PC-9 (cell line): ENCODE measurements at regions not wholly inside any gene's neighbourhood (a gene's known extent, or its start where the extent isn't known, plus 50 kb on each side); places are given as distances from the start of the nearest gene placed in this dataset.

Experiments used
- BruUV-seq: library from RNA; stranded (reverse); fragments of 400-500 nt; replicated peaks from 2 replicates; lab custom pipeline; 2021; lab: Mats Ljungman, UMichigan
- CTCF ChIA-PET: fragments of 300-600 bp; sonication (Branson Sonifier 250); formaldehyde crosslinking; loops from one replicate; lab custom pipeline; 2022; ENCODE audit warnings: antibody characterized with exemption; lab: Charles Lee
- POLR2A ChIA-PET: fragments of 300-600 bp; sonication (Branson Sonifier 250); formaldehyde crosslinking; loops from one replicate; lab custom pipeline; 2022; ENCODE audit warnings: antibody characterized with exemption; ENCODE audit not compliant: unreplicated experiment; lab: Charles Lee
- DNase-seq, 2 experiments: peaks; one replicate each; pipeline versions ENCODE4 v3.0.0 to v3.0.0-alpha.2; 2015 to 2022; ENCODE audit warnings: mixed read lengths in 1 of 2
- H2AFZ ChIP-seq: fragments of 200-600 bp; sonication (generic); 2 replicates; pipeline ENCODE4 v1.8.1; 2017; ENCODE audit warnings: antibody characterized with exemption
- H3F3A ChIP-seq: fragments of 200-600 bp; sonication (generic); 2 replicates; pipeline ENCODE4 v1.8.1; 2017; ENCODE audit warnings: antibody characterized with exemption, mild to moderate bottlenecking, low read depth; ENCODE audit not compliant: insufficient read depth
- H3K27ac ChIP-seq: fragments of 200-600 bp; sonication (generic); 2 replicates; pipeline ENCODE4 v1.6.1; 2016; ENCODE audit warnings: mixed run types
- H3K27me3 ChIP-seq: fragments of 200-600 bp; sonication (generic); 2 replicates; pipeline ENCODE4 v1.6.1; 2016; ENCODE audit warnings: low read depth, mixed run types; ENCODE audit not compliant: insufficient read depth
- H3K36me3 ChIP-seq: fragments of 200-600 bp; sonication (generic); 2 replicates; pipeline ENCODE4 v1.6.1; 2016; ENCODE audit warnings: low read depth, mixed run types
- H3K4me1 ChIP-seq: fragments of 200-600 bp; sonication (generic); replicated peaks from 2 replicates; pipeline ENCODE4 v1.6.1; 2016; ENCODE audit warnings: mixed run types; ENCODE audit not compliant: insufficient read depth
- H3K4me2 ChIP-seq: fragments of 200-600 bp; sonication (generic); 2 replicates; pipeline ENCODE4 v1.6.1; 2017; ENCODE audit warnings: mixed run types
- H3K4me3 ChIP-seq: fragments of 200-600 bp; sonication (generic); 2 replicates; pipeline ENCODE4 v1.6.1; 2016; ENCODE audit warnings: mixed run types
- H3K79me2 ChIP-seq: fragments of 200-600 bp; sonication (generic); 2 replicates; pipeline ENCODE4 v1.6.1; 2017; ENCODE audit warnings: low read depth, mixed run types
- H3K9me2 ChIP-seq: fragments of 200-600 bp; sonication (generic); 2 replicates; pipeline ENCODE4 v1.8.1; 2017; ENCODE audit warnings: mild to moderate bottlenecking; ENCODE audit not compliant: insufficient read depth
- H3K9me3 ChIP-seq: fragments of 200-600 bp; sonication (generic); 2 replicates; pipeline ENCODE4 v1.8.1; 2016; ENCODE audit warnings: low read depth; ENCODE audit not compliant: insufficient read depth
- H4K20me1 ChIP-seq: fragments of 200-600 bp; sonication (generic); 2 replicates; pipeline ENCODE4 v1.8.1; 2017; ENCODE audit not compliant: insufficient read depth
- EZH2 ChIP-seq: fragments of 200-600 bp; sonication (generic); IDR thresholded peaks from 2 replicates; pipeline ENCODE4 v1.8.0; 2017; ENCODE audit warnings: antibody characterized with exemption, low read depth
- intact Hi-C: fragments of 100-400 bp; cut with micrococcal nuclease; formaldehyde crosslinking; loops from one replicate; pipeline ENCODE4 v1.10.0; 2022; ENCODE audit not compliant: unreplicated experiment
- TF ChIP-seq, protein P1 (sequence below): fragments of 200-600 bp; sonication (generic); conservative IDR thresholded peaks from 2 replicates; pipeline ENCODE4 v1.6.1; 2017; ENCODE audit warnings: mixed run types, antibody characterized with exemption, mild to moderate bottlenecking, moderate library complexity

GRCh38 chr10:62529396-62529795, 155.2 kb downstream of the ZNF365 start:
- ChIA-PET CTCF (no interaction called here), POLR2A (no interaction called here)
- Histone ChIP-seq H3F3A (no peaks in the 10 kb centered on the region), H4K20me1 (no peaks in the 10 kb centered on the region), H3K4me1 (no peaks in the 10 kb centered on the region), H3K4me3 (no peak overlapping the region), H3K4me2 (no peak overlapping the region), H2AFZ (no peak overlapping the region), H3K9me3 (no peaks in the 10 kb centered on the region), H3K27ac (no peak overlapping the region), H3K9me2 (no peaks in the 10 kb centered on the region), H3K27me3 (no peaks in the 10 kb centered on the region), H3K79me2 (no peaks in the 10 kb centered on the region), H3K36me3 (no peaks in the 10 kb centered on the region)
- BruUV-seq, result no TSS peak
- intact Hi-C loops, result no loop called here
- DNase-seq, result no peak
- no peak for TF ChIP-seq EZH2
- TF ChIP-seq, protein P1, sequence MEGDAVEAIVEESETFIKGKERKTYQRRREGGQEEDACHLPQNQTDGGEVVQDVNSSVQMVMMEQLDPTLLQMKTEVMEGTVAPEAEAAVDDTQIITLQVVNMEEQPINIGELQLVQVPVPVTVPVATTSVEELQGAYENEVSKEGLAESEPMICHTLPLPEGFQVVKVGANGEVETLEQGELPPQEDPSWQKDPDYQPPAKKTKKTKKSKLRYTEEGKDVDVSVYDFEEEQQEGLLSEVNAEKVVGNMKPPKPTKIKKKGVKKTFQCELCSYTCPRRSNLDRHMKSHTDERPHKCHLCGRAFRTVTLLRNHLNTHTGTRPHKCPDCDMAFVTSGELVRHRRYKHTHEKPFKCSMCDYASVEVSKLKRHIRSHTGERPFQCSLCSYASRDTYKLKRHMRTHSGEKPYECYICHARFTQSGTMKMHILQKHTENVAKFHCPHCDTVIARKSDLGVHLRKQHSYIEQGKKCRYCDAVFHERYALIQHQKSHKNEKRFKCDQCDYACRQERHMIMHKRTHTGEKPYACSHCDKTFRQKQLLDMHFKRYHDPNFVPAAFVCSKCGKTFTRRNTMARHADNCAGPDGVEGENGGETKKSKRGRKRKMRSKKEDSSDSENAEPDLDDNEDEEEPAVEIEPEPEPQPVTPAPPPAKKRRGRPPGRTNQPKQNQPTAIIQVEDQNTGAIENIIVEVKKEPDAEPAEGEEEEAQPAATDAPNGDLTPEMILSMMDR, result no peak

DNA sequence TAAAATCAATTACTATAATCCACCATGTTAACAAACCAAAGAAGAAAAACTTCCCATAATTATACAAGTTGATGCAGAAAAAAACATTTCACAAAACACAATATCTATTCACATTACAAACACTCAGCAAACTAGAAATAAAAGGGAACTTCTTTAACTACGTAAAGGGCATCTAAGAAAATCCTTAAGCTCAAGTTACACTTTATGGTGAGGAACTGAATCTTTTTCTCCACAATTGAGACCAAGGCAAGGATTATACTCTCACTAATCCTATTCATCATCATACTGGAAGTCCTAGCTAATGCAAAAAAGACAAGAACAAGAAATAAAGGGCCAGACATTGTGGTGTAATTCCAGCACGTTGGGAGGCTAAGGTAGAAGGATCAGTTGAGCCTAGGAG, 159.9 kb downstream of the ZNF365 start:
- Histone ChIP-seq H4K20me1 (no peaks in the 10 kb centered on the region), H3K9me3 (no peaks in the 10 kb centered on the region), H3K79me2 (no peaks in the 10 kb centered on the region), H3K36me3 (no peaks in the 10 kb centered on the region), H3K4me2 (no peak overlapping the region), H2AFZ (no peak overlapping the region), H3K27me3 (no peaks in the 10 kb centered on the region), H3K4me3 (no peak overlapping the region), H3K4me1 (no peaks in the 10 kb centered on the region), H3F3A (no peaks in the 10 kb centered on the region), H3K9me2 (no peaks in the 10 kb centered on the region), H3K27ac (no peak overlapping the region)
- no TSS peak for BruUV-seq
- intact Hi-C loops, result no loop called here
- ChIA-PET CTCF (no interaction called here), POLR2A (no interaction called here)
- DNase-seq, result no peak
- TF ChIP-seq, protein P1, result no peak
- no peak for TF ChIP-seq EZH2

DNA sequence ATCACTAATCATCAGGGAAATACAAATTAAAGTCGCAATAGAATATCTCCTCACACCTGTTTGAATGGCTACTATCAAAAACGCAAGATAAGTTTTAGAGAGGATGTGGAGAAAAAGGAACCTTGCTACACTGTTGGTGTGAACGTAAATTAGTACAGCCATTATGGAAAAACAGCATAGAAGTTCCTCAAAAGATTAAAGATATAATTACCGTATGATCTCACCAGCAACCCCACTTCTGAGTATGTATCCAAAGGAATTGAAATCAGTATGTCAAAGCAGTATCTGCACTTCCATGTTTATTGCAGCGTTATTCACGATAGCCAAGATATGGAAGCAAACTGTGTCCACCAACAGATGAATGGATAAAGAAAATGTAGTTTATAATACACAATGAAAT, 164.4 kb downstream of the ZNF365 start:
- intact Hi-C loops, result no loop called here

More for the DNA sequence above, 164.4 kb downstream of the ZNF365 start:
- no peak for TF ChIP-seq EZH2
- TF ChIP-seq, protein P1, result no peak
- CTCF ChIA-PET, result no interaction called here
- H3K27ac ChIP-seq, result no peak overlapping the region
- no peaks in the 10 kb centered on the region for H3F3A ChIP-seq
- no peaks in the 10 kb centered on the region for H3K27me3 ChIP-seq
- POLR2A ChIA-PET, result no interaction called here
- no TSS peak for BruUV-seq
- no peak overlapping the region for H2AFZ ChIP-seq
- H3K4me1 ChIP-seq, result no peaks in the 10 kb centered on the region
- H3K4me2 ChIP-seq, result no peak overlapping the region
- no peaks in the 10 kb centered on the region for H3K9me3 ChIP-seq
- H3K36me3 ChIP-seq, result no peaks in the 10 kb centered on the region
- no peak for DNase-seq
- H4K20me1 ChIP-seq, result no peaks in the 10 kb centered on the region
- no peaks in the 10 kb centered on the region for H3K9me2 ChIP-seq
- no peaks in the 10 kb centered on the region for H3K79me2 ChIP-seq
- H3K4me3 ChIP-seq, result no peak overlapping the region
